GM20000 (cell line): ENCODE measurements at regions not wholly inside any gene's neighbourhood (a gene's known extent, or its start where the extent isn't known, plus 50 kb on each side); places are given as distances from the start of the nearest gene placed in this dataset.

Source experiments
- DNase-seq: peaks from one replicate; pipeline ENCODE4 v3.0.0; 2012; ENCODE audit warnings: low spot score
- CTCF ChIP-seq: IDR thresholded peaks from 2 replicates; pipeline ENCODE4 v1.5.1; 2012; ENCODE audit warnings: mild to moderate bottlenecking, control low read depth; ENCODE audit errors: extremely low read depth, missing control alignments

- TF ChIP-seq CTCF: no peak
- DNase-seq: no peak
These were observed 84.7 kb upstream of the DOCK9 start for GRCh38 chr13:99062593-99062992.

- TF ChIP-seq CTCF: no peak
- no peak for DNase-seq
These were observed 85.3 kb upstream of the DOCK9 start for GRCh38 chr13:99063178-99063577.

- no peak for DNase-seq
- no peak for TF ChIP-seq CTCF
These were observed 86.1 kb upstream of the DOCK9 start for GRCh38 chr13:99063952-99064351.

- no peak for DNase-seq
- TF ChIP-seq CTCF: no peak
These were observed 86.9 kb upstream of the DOCK9 start for GRCh38 chr13:99064624-99065234.

GRCh38 chr13:99065235-99066015, 87.6 kb upstream of the DOCK9 start:
- no peak for DNase-seq
- TF ChIP-seq CTCF: no peak

GRCh38 chr13:99066219-99066618, 88.4 kb upstream of the DOCK9 start:
- no peak for TF ChIP-seq CTCF
- DNase-seq: no peak

- DNase-seq: no peak
- TF ChIP-seq CTCF: no peak
These were observed 89.5 kb upstream of the DOCK9 start for GRCh38 chr13:99067159-99067985.
